Germinal center (tissue), 1 donor: ENCODE measurements at regions not wholly inside any gene's neighbourhood (a gene's known extent, or its start where the extent isn't known, plus 50 kb on each side); places are given as distances from the start of the nearest gene placed in this dataset.
"Not testable (repeated sequence)": the region's sequence is repeated elsewhere in the genome, so short reads cannot be mapped to it uniquely, and the experiment has no call there.

Source experiments
- DNase-seq: peaks from one replicate; pipeline ENCODE4 v3.0.0; 2012; ENCODE audit warnings: mixed read lengths, low spot score

DNA sequence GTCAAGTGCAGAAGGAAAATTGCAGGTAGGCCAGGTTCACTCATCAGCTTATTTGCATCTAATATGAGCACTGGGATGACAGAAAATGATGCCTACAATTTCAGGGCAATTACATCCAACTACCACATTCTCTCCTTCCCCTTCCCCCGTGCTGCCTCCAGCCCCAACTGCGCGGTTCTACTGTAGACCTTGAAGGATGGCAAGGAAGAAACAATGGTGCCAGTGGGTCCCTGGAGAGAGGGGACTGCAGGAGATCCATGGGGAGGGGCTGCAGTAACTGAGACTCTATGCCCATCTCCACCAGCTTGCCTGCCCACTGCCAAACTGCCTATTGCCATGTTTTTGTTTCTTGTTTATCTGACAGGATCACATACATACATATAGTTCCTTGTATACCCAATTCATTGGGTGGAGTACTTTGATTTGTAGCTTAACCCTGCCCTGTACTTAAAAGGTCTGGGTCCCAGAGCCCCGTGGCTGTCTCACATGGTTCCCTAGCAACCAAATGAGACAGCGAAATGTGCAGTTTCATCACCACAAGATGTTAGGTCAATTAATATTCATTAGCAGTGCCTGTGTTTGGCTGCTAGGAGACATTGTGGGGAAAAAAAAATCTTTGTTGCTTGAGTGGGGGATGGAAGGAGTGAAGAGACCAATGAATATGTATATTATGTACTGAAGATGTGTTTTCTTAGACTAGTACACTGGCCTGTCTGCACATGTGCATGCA is 253.5 kb upstream of the PLET1 start:
- DNase-seq: no peak

DNA sequence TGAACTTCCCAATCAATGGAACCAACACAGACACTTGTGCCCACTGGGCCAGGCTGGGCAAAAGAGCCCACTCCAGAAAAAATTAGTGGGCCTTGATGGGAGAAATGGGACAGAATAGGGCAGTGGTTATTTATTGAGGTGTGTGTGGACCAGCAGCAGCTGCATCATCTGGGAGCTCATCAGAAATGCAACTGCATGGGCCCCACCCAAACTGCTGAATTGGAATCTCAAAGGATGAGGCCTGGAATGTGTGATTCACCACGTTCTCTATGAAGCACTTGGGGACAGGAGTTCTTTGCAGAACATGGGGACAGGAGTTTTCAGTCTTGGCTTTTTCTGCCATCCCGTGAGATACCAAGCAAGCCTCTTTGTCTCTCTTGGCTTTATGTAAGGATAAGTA is 255.6 kb upstream of the PLET1 start:
- DNase-seq: no peak

DNA sequence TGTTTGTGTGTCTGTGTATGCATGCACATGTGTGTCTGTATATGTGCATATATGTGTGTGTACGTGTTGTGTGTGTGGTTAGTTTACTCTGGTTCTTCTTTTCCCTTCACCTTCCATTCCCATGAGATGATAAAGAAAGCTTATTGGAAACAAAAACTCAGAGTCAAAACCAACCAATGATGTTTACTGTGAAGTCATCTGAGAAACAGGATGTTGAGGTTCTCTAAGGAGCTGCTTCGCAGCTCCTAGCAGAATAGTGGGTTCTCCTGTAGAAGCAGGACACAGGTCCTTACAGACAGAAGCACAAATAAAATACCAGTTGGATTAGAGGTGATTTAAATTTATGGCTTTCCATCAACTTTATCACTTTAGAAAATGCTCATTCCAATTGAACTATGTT is 256.1 kb upstream of the PLET1 start:
- no peak for DNase-seq

DNA sequence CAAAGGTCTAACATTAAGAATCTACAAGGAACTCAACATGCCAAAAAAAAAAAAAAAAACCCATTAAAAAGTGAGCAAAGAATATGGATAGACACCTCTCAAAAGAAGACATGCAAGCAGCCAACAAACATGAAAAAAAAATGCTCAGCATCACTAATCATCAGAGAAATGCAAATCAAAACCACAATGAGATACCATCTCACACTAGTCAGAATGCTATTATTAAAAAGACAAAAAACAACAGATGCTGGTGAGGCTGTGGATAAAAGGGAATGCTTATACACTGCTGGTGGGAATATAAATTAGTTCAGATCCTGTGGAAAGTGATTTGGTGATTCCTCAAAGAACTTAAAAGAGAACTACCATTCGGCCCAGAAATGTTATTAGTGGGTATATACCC is 257.7 kb upstream of the PLET1 start:
- no peak for DNase-seq

DNA sequence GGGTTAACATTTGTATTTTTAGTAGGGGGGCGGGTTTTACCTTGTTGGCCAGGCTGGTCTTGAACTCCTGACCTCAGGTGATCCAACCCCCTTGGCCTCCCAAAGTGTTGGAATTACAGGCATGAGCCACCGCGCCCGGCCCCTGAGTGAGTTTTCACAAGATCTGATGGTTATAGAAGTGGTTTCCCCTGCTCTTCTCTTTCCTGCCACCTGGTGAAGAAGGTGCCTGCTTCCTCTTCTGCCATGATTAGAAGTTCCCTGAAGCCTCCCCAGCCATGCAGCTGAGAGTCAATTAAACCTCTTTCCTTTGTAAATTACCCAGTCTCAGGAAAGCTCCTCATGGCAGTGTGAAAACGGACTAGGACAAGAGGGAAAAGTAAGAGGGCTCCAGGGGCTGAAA is 259.1 kb upstream of the PLET1 start:
- DNase-seq: no peak

DNA sequence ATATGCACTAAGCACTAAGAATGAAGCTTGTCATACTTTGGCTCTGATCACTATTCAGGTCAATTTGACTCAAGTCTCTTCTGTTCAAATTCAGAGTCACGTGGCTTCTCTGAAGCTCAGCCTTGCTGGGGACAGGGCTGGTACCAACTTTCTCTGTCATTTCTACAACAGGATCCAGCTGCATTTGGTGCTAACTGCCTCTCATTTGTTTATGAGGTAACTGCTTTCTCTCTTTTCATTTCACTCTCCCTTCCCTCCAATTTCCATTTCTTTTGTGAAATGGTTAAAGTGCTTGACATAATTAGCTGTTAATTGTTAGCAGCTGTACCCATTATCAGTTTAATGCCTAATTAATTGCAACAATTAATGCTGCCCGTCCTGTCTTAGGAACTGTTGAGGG is 259.7 kb upstream of the PLET1 start:
- no peak for DNase-seq

DNA sequence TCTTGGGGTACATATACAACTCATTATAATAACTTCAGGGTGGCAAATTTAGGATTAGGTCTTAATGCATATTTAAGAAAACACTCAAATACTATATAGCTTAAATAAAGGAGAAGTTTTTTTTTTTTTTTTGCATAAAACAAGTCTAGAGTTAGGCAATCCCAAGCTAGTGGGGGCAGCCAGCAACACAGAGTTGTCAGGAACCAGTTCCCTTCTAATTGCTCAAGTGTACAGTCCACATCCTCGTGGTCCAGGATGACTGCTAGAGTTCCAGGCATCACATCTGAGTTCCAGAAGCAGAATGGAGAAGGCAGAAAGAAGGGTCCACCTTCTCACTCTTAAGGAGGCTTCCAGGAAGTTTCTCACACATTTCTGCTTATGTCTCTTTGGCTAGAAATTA is 261.9 kb upstream of the PLET1 start:
- DNase-seq: no peak

DNA sequence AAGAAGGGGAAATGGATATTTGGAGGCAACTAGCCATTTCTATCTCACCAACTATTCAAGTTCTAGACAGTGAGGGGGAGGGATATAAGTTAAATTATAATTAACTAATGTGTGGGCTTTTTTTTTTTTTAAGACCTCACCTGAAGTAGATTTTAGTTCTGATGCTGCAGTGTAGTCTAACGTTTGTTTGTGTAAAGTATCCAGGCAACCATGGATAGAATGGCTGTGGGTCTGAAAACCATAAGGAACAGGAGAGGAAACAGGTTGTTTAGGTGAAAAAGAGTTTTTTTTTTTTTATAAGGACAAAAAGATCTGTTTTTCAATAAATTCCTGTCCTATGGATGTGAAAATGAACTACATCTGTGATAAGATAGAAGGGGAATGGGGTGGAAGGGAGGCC is 262.4 kb upstream of the PLET1 start:
- DNase-seq: no peak

DNA sequence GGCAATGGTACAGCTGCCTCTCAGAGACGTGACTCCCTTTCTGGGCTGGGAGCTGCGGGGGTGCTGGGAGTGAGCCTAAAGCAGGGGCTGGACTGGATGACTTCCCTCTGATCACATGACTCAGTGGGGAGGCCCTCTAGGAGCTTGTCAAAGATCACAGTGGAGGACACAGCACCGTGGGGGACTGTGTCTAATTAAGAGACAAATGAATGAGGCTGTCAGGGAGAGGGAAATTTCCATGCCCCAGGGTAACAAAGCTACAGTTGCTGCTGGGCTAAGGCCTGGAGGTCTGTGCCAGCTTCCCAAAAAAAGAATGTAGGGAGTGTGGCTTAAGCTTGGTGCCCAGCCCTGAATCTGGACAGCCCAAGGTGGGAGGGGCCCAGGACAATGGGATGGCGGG is 262.8 kb upstream of the PLET1 start:
- DNase-seq: no peak

DNA sequence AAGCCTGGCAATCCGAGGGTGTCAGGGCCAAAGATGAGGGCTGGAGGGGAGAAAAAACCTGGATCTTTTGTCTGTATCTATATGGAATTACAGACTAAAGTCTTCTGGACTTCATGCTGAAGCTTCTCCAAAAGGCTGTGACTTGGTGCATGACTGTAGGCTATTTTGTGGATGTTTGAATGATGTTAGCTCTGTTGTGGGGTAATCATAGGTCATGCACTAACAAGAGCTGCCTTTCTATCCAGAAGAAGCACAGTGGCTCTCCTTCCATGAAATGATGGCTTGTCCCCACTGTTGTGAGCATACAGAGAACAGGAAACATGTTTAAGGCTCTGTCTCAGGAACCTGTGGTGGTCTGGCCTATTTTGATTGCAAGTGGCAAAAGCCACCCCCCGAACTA is 263.3 kb upstream of the PLET1 start:
- DNase-seq: no peak

DNA sequence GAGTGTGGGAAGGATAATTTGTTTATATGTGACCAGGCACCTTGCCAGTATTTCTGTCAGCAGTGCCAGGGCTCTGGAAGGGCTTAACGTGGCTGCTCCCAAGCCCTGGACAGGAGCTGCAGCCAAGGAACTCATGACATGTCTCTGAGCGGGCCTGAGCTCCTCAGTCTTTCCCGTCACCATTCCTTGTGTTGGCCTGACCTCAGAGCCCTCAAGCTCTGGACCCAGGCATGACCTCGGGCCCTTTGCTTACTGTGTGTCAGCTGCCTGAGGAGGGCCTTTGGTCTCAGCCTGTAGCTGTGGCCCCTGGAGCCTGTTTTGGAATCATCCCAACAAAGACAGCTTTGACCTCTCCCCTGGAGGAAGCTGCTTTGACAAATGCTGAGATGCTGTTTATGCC is 264.1 kb upstream of the PLET1 start:
- DNase-seq: no peak

DNA sequence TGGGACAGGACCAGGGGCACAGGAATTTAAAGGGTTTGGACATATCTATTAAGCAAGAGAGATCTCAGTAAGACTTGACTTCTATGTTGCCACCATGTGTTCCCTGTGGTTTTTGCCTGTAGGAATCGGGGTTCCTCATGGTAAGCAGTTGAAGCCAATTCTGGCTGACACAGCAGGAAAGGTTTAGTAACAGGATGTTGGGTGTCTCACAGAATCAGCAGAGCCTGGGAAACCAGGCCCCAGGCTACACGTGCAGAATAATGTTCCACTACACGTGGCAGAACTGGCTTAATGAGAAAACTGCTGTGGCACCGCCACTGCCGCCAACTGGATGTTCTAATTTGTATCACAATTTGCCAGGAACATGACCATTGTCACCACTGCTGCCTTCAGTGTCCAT is 264.6 kb upstream of the PLET1 start:
- no peak for DNase-seq

DNA sequence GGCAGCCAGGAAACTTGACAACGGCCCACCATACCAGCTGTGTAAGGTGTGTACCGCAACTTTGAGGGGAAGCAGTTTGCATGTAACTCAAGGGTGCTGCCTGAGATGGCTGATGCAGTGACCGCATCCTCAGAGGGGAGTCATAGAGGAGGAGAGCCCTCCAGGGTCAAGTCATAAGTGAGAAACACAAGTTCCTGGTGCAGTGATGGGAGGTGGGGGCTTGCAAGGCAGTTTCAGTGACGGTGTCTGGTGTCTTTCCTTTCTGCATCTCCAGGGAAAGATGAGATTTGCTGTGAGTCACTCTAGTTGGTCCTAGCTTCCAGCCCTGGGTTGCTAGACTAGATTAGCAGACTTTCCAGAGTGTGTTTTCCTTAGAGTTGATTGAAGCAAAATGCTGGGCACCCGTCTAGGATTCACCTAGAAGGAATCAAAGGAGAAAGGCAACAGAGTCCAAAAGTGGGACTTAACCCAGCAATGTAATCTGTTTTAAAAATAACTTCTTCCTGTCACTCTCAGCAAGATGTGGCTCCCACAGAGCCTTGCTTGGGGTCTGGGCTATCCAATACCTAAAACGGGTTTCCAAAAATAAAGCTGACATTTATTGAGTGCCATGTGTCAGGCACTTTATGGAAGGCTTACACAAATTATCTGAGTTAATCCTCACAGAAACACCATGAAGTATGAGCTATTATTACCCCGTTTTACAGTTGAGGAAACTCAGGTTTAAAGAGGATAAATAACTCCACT is 265.4 kb upstream of the PLET1 start:
- DNase-seq: no peak

DNA sequence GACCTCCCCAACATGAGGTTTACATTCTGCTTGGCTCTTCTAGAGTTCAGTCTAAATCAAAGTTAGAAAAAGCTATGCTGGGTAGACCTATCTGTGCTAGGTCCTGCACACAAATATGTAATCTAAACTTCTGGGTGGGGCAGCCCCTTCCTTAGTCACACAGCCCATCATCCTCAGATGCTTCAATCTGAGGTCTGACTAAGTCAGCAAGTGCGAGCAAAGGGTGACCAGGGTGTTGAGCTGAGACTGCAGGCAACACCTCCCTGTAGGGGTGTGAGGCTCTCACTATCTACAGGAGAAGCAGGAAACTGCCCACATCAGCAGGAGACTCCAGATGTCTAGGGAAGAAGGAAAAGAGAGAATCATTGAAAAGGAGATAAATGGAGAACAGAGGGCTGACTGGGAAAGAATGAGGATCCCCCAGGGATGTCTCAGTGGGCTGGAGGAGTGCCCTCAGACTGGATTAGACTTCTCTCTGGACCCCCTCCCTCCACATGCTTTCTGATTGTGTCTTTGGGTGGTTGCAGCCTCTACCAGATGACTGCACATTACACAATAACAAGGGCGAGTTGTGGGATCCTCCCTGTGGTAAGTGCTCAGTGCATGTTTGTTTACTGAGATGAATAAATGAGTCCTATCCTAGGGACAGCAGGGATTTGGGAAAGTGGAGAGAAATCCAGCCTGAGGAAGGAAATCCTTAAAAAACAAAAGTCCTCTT is 266.2 kb upstream of the PLET1 start:
- DNase-seq: no peak

DNA sequence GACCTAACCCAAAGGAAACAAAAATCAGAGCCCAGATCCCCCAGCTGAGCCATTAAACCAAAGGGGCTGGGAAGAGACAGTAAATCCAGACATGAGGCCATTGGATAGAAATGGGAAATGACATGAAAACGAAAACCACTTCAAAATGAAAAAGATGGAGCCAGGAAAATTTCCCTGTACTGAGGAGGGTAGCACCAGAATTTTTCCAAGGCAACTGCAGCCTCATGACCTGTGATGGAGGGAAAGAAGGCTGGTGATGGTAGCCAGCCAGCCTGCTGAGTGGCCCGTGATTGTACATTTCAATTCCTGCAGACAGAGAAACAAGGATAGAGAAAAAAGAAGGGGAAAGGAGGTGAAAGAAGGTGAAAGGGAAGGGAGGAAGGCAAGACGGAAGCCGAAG is 268.4 kb upstream of the PLET1 start:
- DNase-seq: no peak

DNA sequence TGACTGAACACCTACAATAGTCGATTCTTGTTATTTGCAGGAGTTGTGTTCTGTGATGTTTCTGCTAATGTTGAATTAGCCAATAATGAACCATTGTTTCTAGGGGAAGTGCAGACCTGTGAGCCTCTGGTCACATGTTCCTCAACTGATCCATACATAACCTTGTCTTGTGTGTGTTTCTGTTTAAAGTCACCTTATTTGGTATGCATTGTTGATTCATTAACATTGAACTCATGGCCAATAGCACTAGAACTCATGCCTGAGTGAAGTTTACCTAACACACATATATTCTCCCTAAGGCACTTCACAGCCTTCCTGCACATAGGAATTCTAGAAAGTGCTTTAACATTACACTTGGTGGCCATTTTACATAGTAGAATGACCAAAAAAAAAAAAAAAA is 271.8 kb upstream of the PLET1 start:
- no peak for DNase-seq

DNA sequence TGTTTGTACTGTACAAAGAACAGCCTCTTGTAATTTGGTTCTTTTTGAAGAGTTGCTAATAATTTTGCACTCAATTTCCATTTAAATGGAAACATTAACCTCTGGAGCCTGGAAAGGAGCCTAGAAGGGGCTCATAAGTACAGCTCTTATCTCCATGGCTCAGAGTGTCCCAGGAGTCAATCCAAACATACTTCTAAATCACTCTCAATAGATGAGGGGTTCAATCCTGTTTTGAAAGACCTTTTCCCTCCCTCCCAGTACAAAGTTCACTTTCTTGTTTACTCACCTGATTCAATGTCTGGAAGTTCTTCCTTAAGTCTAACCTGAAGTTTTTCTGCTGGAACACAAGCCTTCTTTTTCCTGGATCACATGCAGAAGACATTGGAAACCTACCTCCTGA is 273.0 kb upstream of the PLET1 start:
- DNase-seq: no peak

DNA sequence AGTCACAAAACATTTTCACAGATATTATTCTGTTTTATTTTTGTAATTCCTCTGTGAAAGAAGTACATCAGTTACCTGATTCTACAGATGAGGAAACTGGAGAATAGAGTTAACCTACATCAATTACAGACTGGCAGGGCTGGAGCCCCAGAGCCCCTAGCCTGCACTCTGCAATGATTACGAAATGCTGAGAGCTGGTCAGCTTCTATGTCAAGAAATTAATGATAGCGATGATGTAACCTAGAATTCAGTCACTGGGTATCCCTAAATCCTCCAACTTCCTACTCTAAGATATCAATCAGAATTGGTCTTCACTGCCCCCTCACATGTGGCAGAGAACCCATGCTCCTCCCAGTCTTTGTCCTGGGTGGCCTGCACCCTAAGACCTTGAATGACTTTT is 273.5 kb upstream of the PLET1 start:
- DNase-seq: no peak

DNA sequence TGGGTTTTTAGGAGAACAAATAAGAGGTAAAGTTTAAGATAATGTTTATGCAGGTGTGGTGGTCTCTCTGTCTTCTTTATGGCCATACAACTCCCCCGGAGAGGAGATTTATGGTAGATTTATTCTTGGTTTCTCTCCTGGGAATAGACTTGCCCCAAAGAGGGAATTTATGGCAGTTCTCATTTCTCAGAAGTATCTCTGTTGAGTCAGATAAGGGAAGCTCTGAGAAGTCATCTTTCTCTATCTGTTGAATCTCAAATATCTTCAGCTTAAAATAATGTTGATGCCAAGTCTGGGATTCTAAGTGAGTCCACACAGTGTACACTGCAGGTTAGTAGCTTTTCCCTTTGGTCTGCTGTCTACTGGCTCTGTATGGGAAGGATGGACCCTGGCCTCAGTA is 276.4 kb upstream of the PLET1 start:
- DNase-seq: no peak

DNA sequence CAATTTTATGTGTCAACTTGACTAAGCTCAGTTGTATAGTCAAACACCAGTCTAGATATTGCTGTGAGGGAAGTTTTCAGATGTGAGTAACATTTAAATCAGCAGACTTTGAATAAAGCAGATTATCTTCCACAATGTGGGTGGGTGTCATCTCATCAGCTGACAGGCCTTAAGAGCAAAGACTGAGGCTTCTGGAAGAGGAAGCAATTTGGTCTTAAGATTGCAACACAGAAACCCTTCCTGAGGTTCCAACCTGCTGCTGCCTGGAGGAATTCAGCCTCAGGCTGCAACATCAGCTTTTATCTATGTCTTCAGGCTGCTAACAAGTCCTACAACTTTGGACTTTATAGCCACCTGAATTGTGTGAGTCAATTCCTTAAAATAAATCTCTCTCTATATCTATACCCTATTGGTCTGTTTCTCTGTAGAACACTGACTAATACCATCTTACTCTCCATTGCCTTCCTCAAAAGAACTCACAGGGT is 277.2 kb upstream of the PLET1 start:
- DNase-seq: no peak

DNA sequence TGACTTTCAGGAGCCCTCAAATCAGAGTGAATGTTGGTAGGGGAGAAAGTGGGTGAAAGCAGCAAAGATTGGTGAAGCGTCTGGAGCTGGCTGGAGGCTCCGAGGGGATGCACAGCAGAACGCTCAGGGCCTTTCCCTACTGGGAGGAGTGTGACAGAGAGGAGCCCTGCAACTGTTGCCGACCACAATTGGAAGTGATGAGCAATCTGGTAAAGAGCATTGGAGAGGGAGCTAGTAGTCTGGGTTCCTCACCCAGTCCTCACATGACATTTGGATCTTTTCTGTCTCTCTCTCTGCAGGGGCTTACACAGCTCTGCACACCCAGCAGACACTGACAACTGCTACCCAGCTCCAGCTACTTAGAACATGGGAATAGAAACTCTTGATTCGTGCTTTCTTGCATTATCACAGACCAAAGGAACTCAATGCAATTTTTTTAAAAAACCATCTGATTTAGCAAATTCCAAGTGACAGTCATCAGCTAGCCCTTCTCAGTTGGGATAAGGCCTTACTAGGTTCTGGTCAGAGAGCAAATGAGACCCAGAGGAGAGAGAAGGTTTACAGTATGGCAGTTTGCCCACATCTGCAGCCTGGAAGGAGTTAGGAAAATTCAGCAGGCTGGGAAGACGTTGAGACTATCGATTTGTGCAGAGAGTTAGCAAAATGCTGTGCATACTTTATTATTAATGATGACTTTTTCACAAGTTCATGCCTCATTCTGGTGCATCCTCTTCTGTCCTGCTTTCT is 278.0 kb upstream of the PLET1 start:
- DNase-seq: no peak

DNA sequence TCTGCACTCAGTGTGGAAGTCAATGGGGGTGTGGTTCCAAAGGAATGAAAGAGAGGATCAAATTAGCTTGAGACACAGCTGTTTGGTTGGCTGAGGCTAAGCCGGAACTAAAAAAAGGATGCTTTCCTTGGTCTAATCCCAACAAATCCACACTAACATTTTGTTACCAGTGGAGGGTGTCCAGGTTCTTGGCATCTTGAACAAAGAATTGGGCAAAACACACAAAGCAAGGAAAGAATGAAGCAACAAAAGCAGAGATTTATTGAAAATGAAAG is 278.6 kb upstream of the PLET1 start:
- DNase-seq: not testable (repeated sequence)

DNA sequence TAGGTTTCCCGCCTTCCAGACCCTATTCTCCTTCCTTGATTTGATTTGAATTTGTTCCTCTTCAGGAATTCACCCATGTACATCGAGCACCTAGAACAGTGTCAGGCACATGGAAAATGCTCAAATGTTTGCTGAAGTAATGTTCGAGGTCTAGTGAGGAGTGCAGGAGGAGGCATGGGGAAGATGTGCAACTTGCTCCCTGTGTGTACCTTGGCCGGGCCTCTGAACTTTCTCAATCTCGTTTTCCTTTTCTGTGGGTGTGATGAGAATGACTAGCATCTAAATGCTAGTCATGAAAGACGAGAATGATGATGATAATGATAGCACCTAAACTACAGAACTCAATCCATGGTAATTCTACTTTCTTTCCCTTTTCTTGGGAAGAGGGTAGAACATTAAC is 279.1 kb upstream of the PLET1 start:
- DNase-seq: no peak
